Ascending aorta (tissue), 2 donors: ENCODE measurements at regions not wholly inside any gene's neighbourhood (a gene's known extent, or its start where the extent isn't known, plus 50 kb on each side); places are given as distances from the start of the nearest gene placed in this dataset.
"Not testable (repeated sequence)": the region's sequence is repeated elsewhere in the genome, so short reads cannot be mapped to it uniquely, and the experiment has no call there.

Experiments used
- DNase-seq, 2 donors: peaks; one replicate each; pipeline ENCODE4 v3.0.0-alpha.2; 2019; ENCODE audit warnings: low spot score in 2 of 2
- H3K27ac ChIP-seq, 2 donors: fragments of 200-600 bp; sonication (generic); one replicate each; pipeline ENCODE4 v1.5.1; 2016 to 2017; ENCODE audit warnings: mild to moderate bottlenecking in 1 of 2
- H3K27me3 ChIP-seq: fragments of 200-600 bp; sonication (generic); one replicate; pipeline ENCODE4 v1.5.1; 2017
- H3K36me3 ChIP-seq, 2 donors: fragments of 200-600 bp; sonication (generic); one replicate each; pipeline ENCODE4 v1.5.1; 2016
- H3K4me1 ChIP-seq, 2 donors: fragments of 200-600 bp; sonication (generic); one replicate each; pipeline ENCODE4 v1.5.1; 2016 to 2017; ENCODE audit warnings: mild to moderate bottlenecking in 1 of 2
- H3K4me3 ChIP-seq, 2 donors: fragments of 200-600 bp; sonication (generic); one replicate each; pipeline ENCODE4 v1.5.1; 2016 to 2017; ENCODE audit warnings: mild to moderate bottlenecking in 1 of 2
- H3K9me3 ChIP-seq, 2 donors: fragments of 200-600 bp; sonication (generic); one replicate each; pipeline ENCODE4 v1.5.1; 2016
- CTCF ChIP-seq, 3 experiments: fragments of 200-600 bp in 2 of 3; fragments of 450-650 bp in 1 of 3; sonication (generic) in 2 of 3; IDR thresholded peaks; one replicate each; pipeline ENCODE4 v1.5.1; 2016 to 2019; ENCODE audit warnings: antibody characterized with exemption in 3 of 3, mild to moderate bottlenecking in 1 of 3, moderate library complexity in 1 of 3
- intact Hi-C: fragments of 100-400 bp; cut with DNase I; formaldehyde crosslinking; loops from one replicate; pipeline ENCODE4 v1.15.1; 2023

GRCh38 chr2:4915357-4915756 is 776.8 kb upstream of the SOX11 start:
- no peak for DNase-seq
- no peak for TF ChIP-seq CTCF (IDR thresholded peaks at IDR 0.05)
- Histone ChIP-seq H3K9me3 (no peaks in the 10 kb centered on the region), H3K4me1 (no peaks in the 10 kb centered on the region), H3K4me3 (no peak overlapping the region), H3K27me3 (no peaks in the 10 kb centered on the region), H3K27ac (no peak overlapping the region), H3K36me3 (no peaks in the 10 kb centered on the region)
- intact Hi-C loops: no loop called here

- no peak overlapping the region for H3K4me3 ChIP-seq
- no peak for DNase-seq
- no peak overlapping the region for H3K27ac ChIP-seq
- TF ChIP-seq CTCF (IDR thresholded peaks at IDR 0.05): no peak
- H3K36me3 ChIP-seq: no peaks in the 10 kb centered on the region
- H3K9me3 ChIP-seq: no peaks in the 10 kb centered on the region
- intact Hi-C loops: no loop called here
- H3K27me3 ChIP-seq: no peaks in the 10 kb centered on the region
- H3K4me1 ChIP-seq: no peaks in the 10 kb centered on the region
Measured at GRCh38 chr2:4916094-4916493, 776.1 kb upstream of the SOX11 start.

- no peak for TF ChIP-seq CTCF (IDR thresholded peaks at IDR 0.05)
- Histone ChIP-seq H3K36me3 (no peaks in the 10 kb centered on the region), H3K4me1 (no peaks in the 10 kb centered on the region), H3K9me3 (no peaks in the 10 kb centered on the region), H3K27me3 (no peaks in the 10 kb centered on the region), H3K4me3 (no peak overlapping the region), H3K27ac (no peak overlapping the region)
- intact Hi-C loops: no loop called here
- DNase-seq: no peak
Measured at GRCh38 chr2:4930704-4931103, 761.5 kb upstream of the SOX11 start.

GRCh38 chr2:4931721-4932365 is 760.3 kb upstream of the SOX11 start:
- H3K4me1 ChIP-seq: no peaks in the 10 kb centered on the region
- H3K27ac ChIP-seq: no peak overlapping the region
- no peak for DNase-seq
- TF ChIP-seq CTCF (IDR thresholded peaks at IDR 0.05): no peak
- no peaks in the 10 kb centered on the region for H3K9me3 ChIP-seq
- no peak overlapping the region for H3K4me3 ChIP-seq
- no peaks in the 10 kb centered on the region for H3K27me3 ChIP-seq
- H3K36me3 ChIP-seq: no peaks in the 10 kb centered on the region
- intact Hi-C loops: no loop called here

GRCh38 chr2:4935291-4935690 is 756.9 kb upstream of the SOX11 start:
- H3K27me3 ChIP-seq, DNase-seq, H3K36me3 ChIP-seq, H3K4me3 ChIP-seq, H3K27ac ChIP-seq, H3K4me1 ChIP-seq, H3K9me3 ChIP-seq, intact Hi-C loops: not testable (repeated sequence)

GRCh38 chr2:4937550-4937949 is 754.6 kb upstream of the SOX11 start:
- Histone ChIP-seq H3K9me3 (no peaks in the 10 kb centered on the region), H3K27me3 (no peaks in the 10 kb centered on the region), H3K27ac (no peak overlapping the region), H3K36me3 (no peaks in the 10 kb centered on the region), H3K4me1 (no peaks in the 10 kb centered on the region), H3K4me3 (no peak overlapping the region)
- no peak for DNase-seq
- intact Hi-C loops: no loop called here
- no peak for TF ChIP-seq CTCF (IDR thresholded peaks at IDR 0.05)
